Skeletal muscle tissue (tissue), 3 donors: ENCODE measurements at regions not wholly inside any gene's neighbourhood (a gene's known extent, or its start where the extent isn't known, plus 50 kb on each side); places are given as distances from the start of the nearest gene placed in this dataset.
"Not testable (repeated sequence)": the region's sequence is repeated elsewhere in the genome, so short reads cannot be mapped to it uniquely, and the experiment has no call there.

Source experiments
- H3K27ac ChIP-seq: one replicate; pipeline ENCODE4 v1.7.0; 2013; ENCODE audit warnings: mild to moderate bottlenecking, low read depth, low read length, inconsistent platforms
- H3K27me3 ChIP-seq, 3 donors: one replicate each; pipeline ENCODE4 v1.7.0; 2013; ENCODE audit warnings: low read length in 3 of 3; ENCODE audit not compliant: control insufficient read depth in 3 of 3, insufficient read depth in 3 of 3
- H3K36me3 ChIP-seq, 3 donors: one replicate each; pipeline ENCODE4 v1.7.0; 2013; ENCODE audit warnings: low read length in 3 of 3; ENCODE audit not compliant: control insufficient read depth in 3 of 3, insufficient read depth in 3 of 3
- H3K4me1 ChIP-seq, 3 donors: one replicate each; pipeline ENCODE4 v1.7.0; 2013; ENCODE audit warnings: low read length in 3 of 3, mild to moderate bottlenecking in 3 of 3; ENCODE audit not compliant: control insufficient read depth in 3 of 3, insufficient read depth in 3 of 3
- H3K4me3 ChIP-seq, 3 donors: one replicate each; pipeline ENCODE4 v1.7.0; 2013; ENCODE audit warnings: low read length in 3 of 3
- H3K9ac ChIP-seq, 3 donors: one replicate each; pipeline ENCODE4 v1.7.0; 2013; ENCODE audit warnings: low read length in 3 of 3, mild to moderate bottlenecking in 3 of 3, moderate library complexity in 2 of 3, low read depth in 1 of 3
- H3K9me3 ChIP-seq, 3 donors: one replicate each; pipeline ENCODE4 v1.7.0; 2013; ENCODE audit warnings: low read length in 3 of 3; ENCODE audit not compliant: control insufficient read depth in 3 of 3
- donor health status: Osteomylitis.

GRCh38 chr17:27944546-27945332 lies 51.6 kb upstream of the LYRM9 start:
- Histone ChIP-seq H3K9me3 (no peaks in the 10 kb centered on the region), H3K4me3 (no peak overlapping the region), H3K36me3 (no peaks in the 10 kb centered on the region), H3K27ac (no peak overlapping the region), H3K9ac (no peak overlapping the region), H3K27me3 (no peaks in the 10 kb centered on the region), H3K4me1 (no peaks in the 10 kb centered on the region)

- Histone ChIP-seq H3K36me3 (no peaks in the 10 kb centered on the region), H3K4me1 (no peaks in the 10 kb centered on the region), H3K4me3 (no peak overlapping the region), H3K27ac (no peak overlapping the region), H3K9ac (no peak overlapping the region), H3K27me3 (no peaks in the 10 kb centered on the region), H3K9me3 (no peaks in the 10 kb centered on the region)
These were observed 52.1 kb upstream of the LYRM9 start for GRCh38 chr17:27945333-27945616.

GRCh38 chr17:27945953-27946352 lies 52.8 kb upstream of the LYRM9 start:
- H3K27me3 ChIP-seq, result peaks cover 0 to under 1% (median 0%) of the 10 kb centered on the region in 3 donors
- no peaks in the 10 kb centered on the region for H3K4me1 ChIP-seq
- no peaks in the 10 kb centered on the region for H3K36me3 ChIP-seq
- H3K27ac ChIP-seq, result no peak overlapping the region
- H3K4me3 ChIP-seq, result no peak overlapping the region
- H3K9ac ChIP-seq, result no peak overlapping the region
- H3K9me3 ChIP-seq, result no peaks in the 10 kb centered on the region

- Histone ChIP-seq H3K27ac (no peak overlapping the region), H3K36me3 (no peaks in the 10 kb centered on the region), H3K4me1 (no peaks in the 10 kb centered on the region), H3K9ac (no peak overlapping the region), H3K9me3 (no peaks in the 10 kb centered on the region), H3K27me3 (peaks cover 0 to 4% (median 4%) of the 10 kb centered on the region in 3 donors), H3K4me3 (no peak overlapping the region)
These were observed 53.3 kb upstream of the LYRM9 start for GRCh38 chr17:27946513-27946912.

- no peaks in the 10 kb centered on the region for H3K36me3 ChIP-seq
- peaks cover under 1 to 6% (median 4%) of the 10 kb centered on the region in 3 donors for H3K27me3 ChIP-seq
- H3K9ac ChIP-seq, result no peak overlapping the region
- H3K4me1 ChIP-seq, result no peaks in the 10 kb centered on the region
- no peak overlapping the region for H3K27ac ChIP-seq
- H3K9me3 ChIP-seq, result no peaks in the 10 kb centered on the region
- H3K4me3 ChIP-seq, result no peak overlapping the region
These were observed 53.8 kb upstream of the LYRM9 start for GRCh38 chr17:27947005-27947406.

GRCh38 chr17:27949304-27949703 lies 56.1 kb upstream of the LYRM9 start:
- no peaks in the 10 kb centered on the region for H3K9me3 ChIP-seq
- H3K9ac ChIP-seq, result no peak overlapping the region
- H3K27ac ChIP-seq, result no peak overlapping the region
- H3K36me3 ChIP-seq, result no peaks in the 10 kb centered on the region
- no peaks in the 10 kb centered on the region for H3K4me1 ChIP-seq
- H3K27me3 ChIP-seq, result peaks cover 4 to 11% (median 8%) of the 10 kb centered on the region in 3 donors
- no peak overlapping the region for H3K4me3 ChIP-seq

- not testable (repeated sequence) for H3K9ac ChIP-seq, H3K9me3 ChIP-seq, H3K4me3 ChIP-seq, H3K4me1 ChIP-seq, H3K36me3 ChIP-seq, H3K27ac ChIP-seq
- peaks cover 4 to 13% (median 8%) of the 10 kb centered on the region in 3 donors for H3K27me3 ChIP-seq
These were observed 57.1 kb upstream of the LYRM9 start for GRCh38 chr17:27950225-27950624.

- Histone ChIP-seq H3K9me3 (no peaks in the 10 kb centered on the region), H3K27me3 (peaks cover 4 to 13% (median 8%) of the 10 kb centered on the region in 3 donors), H3K27ac (no peak overlapping the region), H3K36me3 (no peaks in the 10 kb centered on the region), H3K9ac (no peak overlapping the region), H3K4me1 (no peaks in the 10 kb centered on the region), H3K4me3 (no peak overlapping the region)
These were observed 57.8 kb upstream of the LYRM9 start for GRCh38 chr17:27950995-27951394.

- Histone ChIP-seq H3K9me3 (no peaks in the 10 kb centered on the region), H3K27me3 (peaks cover 4 to 13% (median 8%) of the 10 kb centered on the region in 3 donors), H3K4me3 (no peak overlapping the region), H3K4me1 (no peaks in the 10 kb centered on the region), H3K9ac (no peak overlapping the region), H3K36me3 (no peaks in the 10 kb centered on the region), H3K27ac (no peak overlapping the region)
These were observed 58.7 kb upstream of the LYRM9 start for GRCh38 chr17:27951872-27952271.

- Histone ChIP-seq H3K4me1 (no peaks in the 10 kb centered on the region), H3K9me3 (no peaks in the 10 kb centered on the region), H3K9ac (no peak overlapping the region), H3K36me3 (no peaks in the 10 kb centered on the region), H3K27ac (no peak overlapping the region), H3K27me3 (peaks cover 4 to 13% (median 8%) of the 10 kb centered on the region in 3 donors), H3K4me3 (no peak overlapping the region)
These were observed 59.2 kb upstream of the LYRM9 start for GRCh38 chr17:27952366-27952765.
